HepG2 (cell line): ENCODE measurements at regions not wholly inside any gene's neighbourhood (a gene's known extent, or its start where the extent isn't known, plus 50 kb on each side); places are given as distances from the start of the nearest gene placed in this dataset.

Experiments
- ATAC-seq: fragments of 200-7000 bp; cut with Tn5 transposase; 3 replicates; pipeline ENCODE4 v1.9.1; 2020; ENCODE audit warnings: mild to moderate bottlenecking, moderate library complexity
- BruUV-seq: library from RNA; stranded (reverse); fragments of 400-500 nt; replicated peaks from 2 replicates; lab custom pipeline; 2021; lab: Mats Ljungman, UMichigan
- CTCF ChIA-PET: fragments of 300-600 bp; formaldehyde crosslinking; extraction: SDS; loops from one replicate; lab custom pipeline; 2021; ENCODE audit warnings: low total read pairs, inconsistent platforms, low intra/inter-chr PET ratio; lab: Yijun Ruan, JAX
- POLR2A ChIA-PET: fragments of 350-600 bp; sonication (Branson Sonifier 250); formaldehyde crosslinking; loops from one replicate; lab custom pipeline; 2020; ENCODE audit warnings: antibody characterized with exemption, inconsistent platforms; lab: Yijun Ruan, JAX
- DNase-seq: peaks from one replicate; pipeline ENCODE4 v3.0.0-alpha.2; 2015; ENCODE audit warnings: low spot score
- FAIRE-seq: peaks from 3 replicates; lab custom pipeline; 2011; peaks lifted over from hg19 to GRCh38; lab: Jason Lieb, UNC
- H2AFZ ChIP-seq: one replicate; pipeline ENCODE4 v1.6.1; 2011; ENCODE audit warnings: low read length, inconsistent platforms
- H3K27ac ChIP-seq: fragments of 300-600 bp; 3 replicates; pipeline ENCODE4 v1.8.0; 2011; ENCODE audit warnings: mixed run types, mild to moderate bottlenecking, mixed read lengths, low read length, inconsistent platforms; ENCODE audit not compliant: insufficient read depth; ENCODE audit errors: extremely low read length
- H3K27me3 ChIP-seq, 2 experiments: fragments of 200-600 bp in 1 of 2; 2 replicates in 1 of 2; 3 replicates in 1 of 2; pipeline versions ENCODE4 v1.6.0 to v1.8.0; 2011; ENCODE audit warnings: low read length in 2 of 2, mild to moderate bottlenecking in 2 of 2, moderate library complexity in 2 of 2, inconsistent platforms in 1 of 2; ENCODE audit not compliant: insufficient read depth in 2 of 2, control insufficient read depth in 1 of 2
- H3K36me3 ChIP-seq, 2 experiments: fragments of 200-600 bp in 1 of 2; replicated peaks in 1 of 2; 2 replicates in 1 of 2; 3 replicates in 1 of 2; pipeline versions ENCODE4 v1.5.1 to v1.8.0; 2011; ENCODE audit warnings: low read length in 2 of 2, inconsistent platforms in 1 of 2; ENCODE audit not compliant: insufficient read depth in 2 of 2, control insufficient read depth in 1 of 2
- H3K4me1 ChIP-seq: 2 replicates; pipeline ENCODE4 v1.5.1; 2012; ENCODE audit warnings: low read length, inconsistent platforms; ENCODE audit not compliant: insufficient read depth
- H3K4me2 ChIP-seq: 2 replicates; pipeline ENCODE4 v1.6.0; 2011; ENCODE audit warnings: low read depth, low read length, inconsistent platforms
- H3K4me3 ChIP-seq, 3 experiments: fragments of 200-600 bp in 1 of 3; sonication (generic), shearing (Covaris generic) in 1 of 3; replicated peaks in 1 of 3; 2 replicates each; pipeline ENCODE4 v1.5.1; 2011 to 2016; ENCODE audit warnings: low read length in 3 of 3, inconsistent platforms in 2 of 3, low read depth in 2 of 3, mild to moderate bottlenecking in 2 of 3, control low read depth in 1 of 3, mixed read lengths in 1 of 3; ENCODE audit not compliant: insufficient read depth in 1 of 3
- H3K79me2 ChIP-seq: one replicate; pipeline ENCODE4 v1.6.1; 2011; ENCODE audit warnings: low read length, inconsistent platforms; ENCODE audit not compliant: insufficient read depth
- H3K9ac ChIP-seq: 2 replicates; pipeline ENCODE4 v1.6.0; 2011; ENCODE audit warnings: mild to moderate bottlenecking, low read depth, low read length, inconsistent platforms; ENCODE audit not compliant: insufficient read depth
- H3K9me3 ChIP-seq: 2 replicates; pipeline ENCODE4 v1.5.1; 2012; ENCODE audit warnings: mild to moderate bottlenecking, low read length
- H4K20me1 ChIP-seq: 2 replicates; pipeline ENCODE4 v1.6.0; 2011; ENCODE audit warnings: inconsistent platforms, mild to moderate bottlenecking, low read length, moderate library complexity; ENCODE audit not compliant: insufficient read depth
- ATF7 ChIP-seq, 2 experiments: fragments of 450-650 bp in 1 of 2; sonication (generic) in 1 of 2; formaldehyde crosslinking in 1 of 2; IDR thresholded peaks; 2 replicates each; pipeline versions ENCODE4 v1.4.0 to v1.6.1; 2016 to 2020; ENCODE audit warnings: antibody characterized with exemption in 1 of 2, mild to moderate bottlenecking in 1 of 2, missing genetic modification reagents in 1 of 2
- CENPT ChIP-seq: sonication (generic); formaldehyde crosslinking; IDR thresholded peaks from 2 replicates; pipeline ENCODE4 v1.8.0; 2022; ENCODE audit warnings: low read depth, mild to moderate bottlenecking, moderate library complexity, missing genetic modification reagents
- CREB1 ChIP-seq, 2 experiments: fragments of 450-650 bp in 1 of 2; IDR thresholded peaks; 2 replicates each; pipeline ENCODE4 v1.6.1; 2016 to 2017; ENCODE audit warnings: control low read depth in 1 of 2, mild to moderate bottlenecking in 1 of 2, missing compliant biosample characterization in 1 of 2, missing genetic modification characterization in 1 of 2
- HNF1B ChIP-seq: sonication (generic); formaldehyde crosslinking; IDR thresholded peaks from 2 replicates; pipeline ENCODE4 v1.5.1; 2020; ENCODE audit warnings: mild to moderate bottlenecking, moderate library complexity, missing genetic modification reagents
- SNAPC5 ChIP-seq: sonication (generic); formaldehyde crosslinking; IDR thresholded peaks from 2 replicates; pipeline ENCODE4 v1.8.1; 2023; ENCODE audit warnings: mild to moderate bottlenecking, missing genetic modification reagents, borderline replicate concordance
- WGBS: methylation state at CpG from one replicate; pipeline ENCODE4 v1.1.6; 2017; ENCODE audit warnings: low lambda C conversion rate; 5-methylcytosine and 5-hydroxymethylcytosine counted together
- in situ Hi-C: cut with HindIII; loops from 2 replicates; pipeline ENCODE4 v1.10.0; 2017; ENCODE audit warnings: low pct_unique_long_range_greater_than_20kb; ENCODE audit not compliant: extremely low pct_ligation_motif_present
- intact Hi-C: fragments of 100-400 bp; cut with micrococcal nuclease; formaldehyde crosslinking; loops from one replicate; pipeline ENCODE4 v1.10.0; 2022; ENCODE audit not compliant: unreplicated experiment

DNA sequence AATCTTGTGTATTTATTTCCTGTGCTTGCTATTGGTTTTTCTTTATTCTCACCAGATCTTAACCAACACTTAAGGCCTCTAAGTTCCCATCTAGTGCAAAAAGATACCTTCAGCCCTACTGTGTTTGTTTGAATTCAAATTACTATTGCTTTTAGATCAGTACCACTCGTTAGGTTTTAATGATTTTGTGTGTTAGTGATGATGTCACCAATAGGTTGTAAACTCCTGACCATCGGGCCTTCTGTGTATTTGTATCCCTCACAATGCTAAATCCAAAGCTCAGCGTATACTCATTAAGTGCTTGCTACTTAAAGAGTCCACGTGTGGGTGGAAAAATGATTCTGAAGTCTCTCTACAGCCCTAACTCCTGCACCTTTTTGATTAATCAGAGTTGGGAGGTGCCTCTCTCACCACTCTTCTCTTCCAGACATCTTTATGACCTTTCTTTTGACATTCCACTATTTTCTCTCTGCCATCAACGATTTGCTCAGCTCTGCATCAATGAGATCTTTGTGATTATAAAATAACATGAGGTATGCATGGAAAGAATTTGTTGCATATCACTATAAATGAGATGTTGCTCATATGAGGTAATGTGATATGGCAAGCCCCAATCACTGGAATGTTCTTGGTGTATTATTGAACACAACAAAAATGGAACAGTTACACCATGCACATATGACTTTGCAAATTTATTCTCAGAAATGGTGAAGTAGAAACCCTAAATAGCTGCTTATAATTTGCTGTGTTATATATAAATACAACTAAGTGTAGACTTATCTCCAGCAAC lies 55.1 kb upstream of the LAMA2 start:
- Histone ChIP-seq H2AFZ (no peak overlapping the region), H3K9me3 (no peaks in the 10 kb centered on the region), H3K27ac (no peak overlapping the region), H3K79me2 (no peaks in the 10 kb centered on the region), H3K4me3 (no peak overlapping the region), H4K20me1 (no peaks in the 10 kb centered on the region), H3K4me1 (no peaks in the 10 kb centered on the region), H3K9ac (no peak overlapping the region), H3K27me3 (no peaks in the 10 kb centered on the region), H3K36me3 (no peaks in the 10 kb centered on the region), H3K4me2 (no peak overlapping the region)
- 1% methylated on average over 5 of the region's 5 CpGs for WGBS
- ATAC-seq (no peak), DNase-seq (no peak), FAIRE-seq (no peak)
- TF ChIP-seq CREB1 (IDR thresholded peaks at IDR 0.05), result peak; percentile 26; the same call in 1 of the 2 replicates
- TF ChIP-seq CREB1 (CRISPR knock-in tag; IDR thresholded peaks at IDR 0.05), result no peak
- no peak for TF ChIP-seq HNF1B (CRISPR knock-in tag)
- no peak for TF ChIP-seq SNAPC5
- TF ChIP-seq ATF7 (IDR thresholded peaks at IDR 0.05), result peak; percentile 89
- no peak for TF ChIP-seq ATF7 (CRISPR knock-in tag; IDR thresholded peaks at IDR 0.05)
- no peak for TF ChIP-seq CENPT (CRISPR knock-in tag)
- CTCF ChIA-PET, result no interaction called here
- POLR2A ChIA-PET, result no interaction called here
- BruUV-seq, result no TSS peak
- in situ Hi-C loops (no loop called here), intact Hi-C loops (no loop called here)
